HL-60 (cell line): ENCODE measurements at regions not wholly inside any gene's neighbourhood (a gene's known extent, or its start where the extent isn't known, plus 50 kb on each side); places are given as distances from the start of the nearest gene placed in this dataset.

Source experiments
- DNase-seq, 2 experiments: peaks; one replicate each; pipeline ENCODE4 v3.0.0-alpha.2; 2010 to 2020; ENCODE audit warnings: low read depth in 1 of 2, low spot score in 1 of 2
- H3K27ac ChIP-seq: fragments of 250-450 bp; sonication (Bioruptor Pico); replicated peaks from 2 replicates; pipeline ENCODE4 v1.5.1; 2020; ENCODE audit warnings: mild to moderate bottlenecking, moderate library complexity
- H3K27me3 ChIP-seq: fragments of 250-450 bp; sonication (Bioruptor Pico); 2 replicates; pipeline ENCODE4 v1.5.1; 2021; ENCODE audit warnings: mild to moderate bottlenecking, moderate library complexity; ENCODE audit not compliant: insufficient read depth, poor library complexity, severe bottlenecking
- H3K4me3 ChIP-seq: replicated peaks from 2 replicates; pipeline ENCODE4 v1.5.1; 2011; ENCODE audit warnings: mild to moderate bottlenecking, control low read depth, low read length; ENCODE audit not compliant: insufficient read depth
- CTCF ChIP-seq: IDR thresholded peaks from one replicate; pipeline ENCODE4 v1.5.1; 2011; ENCODE audit warnings: low read length, control low read depth, inconsistent platforms; ENCODE audit not compliant: insufficient read depth
- GABPA ChIP-seq: IDR thresholded peaks from 2 replicates; pipeline ENCODE4 v1.6.1; 2012; ENCODE audit warnings: low read depth
- POLR2AphosphoS5 ChIP-seq: IDR thresholded peaks from 2 replicates; pipeline ENCODE4 v1.6.1; 2012; ENCODE audit warnings: low read depth
- REST ChIP-seq: IDR thresholded peaks from 2 replicates; pipeline ENCODE4 v1.6.1; 2012; ENCODE audit warnings: low read depth; ENCODE audit not compliant: insufficient replicate concordance
- SPI1 ChIP-seq: IDR thresholded peaks from 2 replicates; pipeline ENCODE4 v1.6.1; 2012; ENCODE audit warnings: low read depth, mild to moderate bottlenecking, borderline replicate concordance

- H3K27me3 ChIP-seq: no peaks in the 10 kb centered on the region
- no peak overlapping the region for H3K4me3 ChIP-seq
- no peak for DNase-seq
- TF ChIP-seq REST (no peak), POLR2AphosphoS5 (no peak), SPI1 (no peak), GABPA (no peak), CTCF (no peak)
- H3K27ac ChIP-seq: no peak overlapping the region
Observed at GRCh38 chr18:56545464-56545863, 92.9 kb downstream of the TXNL1 start.

GRCh38 chr18:56542476-56542875, 95.9 kb downstream of the TXNL1 start:
- TF ChIP-seq POLR2AphosphoS5 (no peak), GABPA (no peak), REST (no peak), CTCF (no peak)

GRCh38 chr18:56541793-56542192, 96.6 kb downstream of the TXNL1 start:
- H3K4me3 ChIP-seq: no peak overlapping the region
- no peak for TF ChIP-seq CTCF
- peak; percentile 79 for TF ChIP-seq SPI1
- no peak for TF ChIP-seq GABPA
- peak in 1 of 2 experiments; percentile 23 for DNase-seq
- no peaks in the 10 kb centered on the region for H3K27me3 ChIP-seq
- no peak overlapping the region for H3K27ac ChIP-seq

More at GRCh38 chr18:56542476-56542875, 95.9 kb downstream of the TXNL1 start:
- DNase-seq: peak in 1 of 2 experiments; percentile 11
- Histone ChIP-seq H3K4me3 (no peak overlapping the region), H3K27me3 (no peaks in the 10 kb centered on the region), H3K27ac (no peak overlapping the region)

GRCh38 chr18:56541340-56541739, 97.1 kb downstream of the TXNL1 start:
- Histone ChIP-seq H3K27me3 (no peaks in the 10 kb centered on the region), H3K27ac (no peak overlapping the region), H3K4me3 (no peak overlapping the region)
- no peak for TF ChIP-seq GABPA
- TF ChIP-seq REST: no peak
- TF ChIP-seq POLR2AphosphoS5: no peak
- TF ChIP-seq CTCF: no peak
- TF ChIP-seq SPI1: no peak
- DNase-seq: no peak
